Coronary artery (tissue), 2 donors: ENCODE measurements at regions not wholly inside any gene's neighbourhood (a gene's known extent, or its start where the extent isn't known, plus 50 kb on each side); places are given as distances from the start of the nearest gene placed in this dataset.
"Not testable (repeated sequence)": the region's sequence is repeated elsewhere in the genome, so short reads cannot be mapped to it uniquely, and the experiment has no call there.

Source experiments
- DNase-seq: peaks from one replicate; pipeline ENCODE4 v3.0.0-alpha.2; 2017; ENCODE audit warnings: low spot score
- H3K27ac ChIP-seq, 2 donors: fragments of 200-600 bp; sonication (generic); one replicate each; pipeline ENCODE4 v1.5.1; 2016 to 2019
- H3K4me3 ChIP-seq: fragments of 200-600 bp; sonication (generic); 2 replicates; pipeline ENCODE4 v1.5.1; 2016; ENCODE audit warnings: mild to moderate bottlenecking, moderate library complexity
- CTCF ChIP-seq: fragments of 200-600 bp; sonication (generic); IDR thresholded peaks from one replicate; pipeline ENCODE4 v1.5.1; 2019; ENCODE audit warnings: antibody characterized with exemption

- no peak for TF ChIP-seq CTCF
- H3K4me3 ChIP-seq = no peak overlapping the region
- no peak for DNase-seq
- no peak overlapping the region for H3K27ac ChIP-seq
Measured at GRCh38 chr10:8360814-8361509, 306.5 kb downstream of the GATA3 start.

GRCh38 chr10:8361510-8361844, 307.0 kb downstream of the GATA3 start:
- no peak overlapping the region for H3K27ac ChIP-seq
- no peak overlapping the region for H3K4me3 ChIP-seq
- TF ChIP-seq CTCF = no peak
- no peak for DNase-seq

GRCh38 chr10:8365935-8366911, 311.7 kb downstream of the GATA3 start:
- H3K4me3 ChIP-seq = no peak overlapping the region
- peak overlapping the region in 1 of 2 donors; percentile 0 for H3K27ac ChIP-seq
- DNase-seq = no peak
- no peak for TF ChIP-seq CTCF

- not testable (repeated sequence) for H3K4me3 ChIP-seq, H3K27ac ChIP-seq, DNase-seq
Measured at GRCh38 chr10:8367672-8368411, 313.4 kb downstream of the GATA3 start.

- DNase-seq = no peak
- TF ChIP-seq CTCF = no peak
- H3K27ac ChIP-seq = no peak overlapping the region
- no peak overlapping the region for H3K4me3 ChIP-seq
Measured at GRCh38 chr10:8369666-8370065, 315.2 kb downstream of the GATA3 start.

- H3K4me3 ChIP-seq = no peak overlapping the region
- H3K27ac ChIP-seq = no peak overlapping the region
- no peak for DNase-seq
Measured at GRCh38 chr10:8374334-8374733, 319.8 kb downstream of the GATA3 start.

More at GRCh38 chr10:8374334-8374733, 319.8 kb downstream of the GATA3 start:
- no peak for TF ChIP-seq CTCF
